ENCODE measurements at regions not wholly inside any gene's neighbourhood (a gene's known extent, or its start where the extent isn't known, plus 50 kb on each side); places are given as distances from the start of the nearest gene placed in this dataset.

DNA sequence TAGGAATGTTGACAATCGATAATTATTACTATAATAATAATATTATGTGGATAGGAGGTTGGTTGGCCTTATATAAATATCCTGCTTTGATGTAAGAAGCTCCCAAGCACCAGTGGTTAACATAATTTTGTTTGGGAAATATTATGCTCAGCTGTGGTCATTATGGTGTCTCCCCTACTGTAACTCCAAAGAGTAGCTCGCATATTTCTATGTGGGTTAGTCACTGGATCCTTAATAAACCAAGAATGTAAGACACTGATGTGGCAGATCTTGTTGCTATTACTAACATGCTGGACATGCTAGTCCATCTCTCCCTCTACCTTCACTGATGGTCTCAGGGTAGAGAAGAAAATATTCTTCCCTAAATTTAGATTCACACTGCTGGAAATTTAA is 79.2 kb upstream of the RALGPS2 start:
- ATAC-seq (no peak), DNase-seq (no peak)
- Histone ChIP-seq H3K4me1 (peaks cover 4 to 5% of the 10 kb centered on the region in 2 donors), H3K4me3 (no peak overlapping the region), H3K9me3 (no peaks in the 10 kb centered on the region), H3K27me3 (no peaks in the 10 kb centered on the region), H3K36me3 (no peaks in the 10 kb centered on the region), H3K27ac (no peak overlapping the region)
- in situ Hi-C loops (cut with MboI; ENCODE audit: low sequenced_read_pairs in 4 of 4) = no loop called here
- intact Hi-C loops (cut with DNase I; ENCODE audit: low total_unique reads) = no loop called here
- TF ChIP-seq, protein P1, sequence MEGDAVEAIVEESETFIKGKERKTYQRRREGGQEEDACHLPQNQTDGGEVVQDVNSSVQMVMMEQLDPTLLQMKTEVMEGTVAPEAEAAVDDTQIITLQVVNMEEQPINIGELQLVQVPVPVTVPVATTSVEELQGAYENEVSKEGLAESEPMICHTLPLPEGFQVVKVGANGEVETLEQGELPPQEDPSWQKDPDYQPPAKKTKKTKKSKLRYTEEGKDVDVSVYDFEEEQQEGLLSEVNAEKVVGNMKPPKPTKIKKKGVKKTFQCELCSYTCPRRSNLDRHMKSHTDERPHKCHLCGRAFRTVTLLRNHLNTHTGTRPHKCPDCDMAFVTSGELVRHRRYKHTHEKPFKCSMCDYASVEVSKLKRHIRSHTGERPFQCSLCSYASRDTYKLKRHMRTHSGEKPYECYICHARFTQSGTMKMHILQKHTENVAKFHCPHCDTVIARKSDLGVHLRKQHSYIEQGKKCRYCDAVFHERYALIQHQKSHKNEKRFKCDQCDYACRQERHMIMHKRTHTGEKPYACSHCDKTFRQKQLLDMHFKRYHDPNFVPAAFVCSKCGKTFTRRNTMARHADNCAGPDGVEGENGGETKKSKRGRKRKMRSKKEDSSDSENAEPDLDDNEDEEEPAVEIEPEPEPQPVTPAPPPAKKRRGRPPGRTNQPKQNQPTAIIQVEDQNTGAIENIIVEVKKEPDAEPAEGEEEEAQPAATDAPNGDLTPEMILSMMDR (IDR thresholded peaks at IDR 0.05 in 4 of 5, conservative IDR thresholded peaks at IDR 0.05 in 1 of 5) = no peak
- TF ChIP-seq POLR2A (IDR thresholded peaks at IDR 0.05) = no peak

DNA sequence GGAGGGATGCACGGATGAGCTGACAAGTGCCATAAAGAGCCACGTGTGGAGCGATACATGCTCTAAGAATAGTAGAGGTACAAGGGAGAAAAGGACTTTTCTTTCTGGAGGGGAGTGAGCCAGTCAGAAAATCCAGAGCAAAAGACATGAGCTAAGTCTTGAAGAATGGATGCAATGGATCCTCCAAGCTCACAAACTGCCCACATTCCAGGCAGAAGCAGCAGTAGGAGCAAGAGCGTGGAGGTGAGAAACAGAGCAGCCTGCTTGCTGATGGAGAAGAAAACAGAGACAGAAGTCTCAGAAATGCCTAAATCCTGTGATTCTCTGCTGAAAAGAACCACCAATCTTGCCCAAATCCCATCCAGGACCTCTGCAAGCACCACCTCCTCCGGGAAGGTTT is 78.2 kb upstream of the RALGPS2 start:
- TF ChIP-seq, protein P1 (IDR thresholded peaks at IDR 0.05 in 4 of 5, conservative IDR thresholded peaks at IDR 0.05 in 1 of 5) = no peak
- TF ChIP-seq POLR2A (IDR thresholded peaks at IDR 0.05) = no peak
- H3K9me3 ChIP-seq = no peaks in the 10 kb centered on the region
- intact Hi-C loops (cut with DNase I; ENCODE audit: low total_unique reads) (no loop called here), in situ Hi-C loops (cut with MboI; ENCODE audit: low sequenced_read_pairs in 4 of 4) (no loop called here)
- no peak overlapping the region for H3K27ac ChIP-seq
- H3K27me3 ChIP-seq = peaks cover 0 to 2% (median 0%) of the 10 kb centered on the region in 3 donors
- DNase-seq (no peak), ATAC-seq (no peak)
- H3K4me1 ChIP-seq = peaks cover 4 to 5% of the 10 kb centered on the region in 2 donors
- H3K4me3 ChIP-seq = no peak overlapping the region
- H3K36me3 ChIP-seq = no peaks in the 10 kb centered on the region

DNA sequence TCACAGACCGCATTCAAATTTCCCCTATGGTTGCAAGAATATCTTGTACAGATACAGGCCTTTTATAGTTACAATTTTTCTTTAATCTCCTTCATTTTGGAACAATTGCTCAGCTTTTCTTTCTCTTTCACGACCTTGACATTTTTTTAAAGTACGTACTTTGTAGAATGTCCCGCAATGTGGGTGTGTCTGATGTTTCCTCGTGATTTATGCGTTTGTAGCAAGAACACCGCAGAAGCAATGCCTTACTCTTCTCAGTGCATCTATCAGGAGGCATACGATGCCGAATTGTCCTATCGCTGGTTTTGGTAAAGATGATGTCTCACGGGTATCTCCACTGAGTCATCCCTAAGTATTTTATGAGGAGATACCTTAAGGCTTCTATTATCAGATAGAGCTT is 76.9 kb upstream of the RALGPS2 start:
- Histone ChIP-seq H3K27ac (no peak overlapping the region), H3K9me3 (no peaks in the 10 kb centered on the region), H3K4me1 (peaks cover 4 to 5% of the 10 kb centered on the region in 2 donors), H3K36me3 (no peaks in the 10 kb centered on the region), H3K4me3 (no peak overlapping the region), H3K27me3 (peaks cover 0 to 2% (median 0%) of the 10 kb centered on the region in 3 donors)
- intact Hi-C loops (cut with DNase I; ENCODE audit: low total_unique reads) (no loop called here), in situ Hi-C loops (cut with MboI; ENCODE audit: low sequenced_read_pairs in 4 of 4) (no loop called here)
- DNase-seq (no peak), ATAC-seq (no peak)
- TF ChIP-seq, protein P1 (IDR thresholded peaks at IDR 0.05 in 4 of 5, conservative IDR thresholded peaks at IDR 0.05 in 1 of 5) = no peak
- TF ChIP-seq POLR2A (IDR thresholded peaks at IDR 0.05) = no peak

DNA sequence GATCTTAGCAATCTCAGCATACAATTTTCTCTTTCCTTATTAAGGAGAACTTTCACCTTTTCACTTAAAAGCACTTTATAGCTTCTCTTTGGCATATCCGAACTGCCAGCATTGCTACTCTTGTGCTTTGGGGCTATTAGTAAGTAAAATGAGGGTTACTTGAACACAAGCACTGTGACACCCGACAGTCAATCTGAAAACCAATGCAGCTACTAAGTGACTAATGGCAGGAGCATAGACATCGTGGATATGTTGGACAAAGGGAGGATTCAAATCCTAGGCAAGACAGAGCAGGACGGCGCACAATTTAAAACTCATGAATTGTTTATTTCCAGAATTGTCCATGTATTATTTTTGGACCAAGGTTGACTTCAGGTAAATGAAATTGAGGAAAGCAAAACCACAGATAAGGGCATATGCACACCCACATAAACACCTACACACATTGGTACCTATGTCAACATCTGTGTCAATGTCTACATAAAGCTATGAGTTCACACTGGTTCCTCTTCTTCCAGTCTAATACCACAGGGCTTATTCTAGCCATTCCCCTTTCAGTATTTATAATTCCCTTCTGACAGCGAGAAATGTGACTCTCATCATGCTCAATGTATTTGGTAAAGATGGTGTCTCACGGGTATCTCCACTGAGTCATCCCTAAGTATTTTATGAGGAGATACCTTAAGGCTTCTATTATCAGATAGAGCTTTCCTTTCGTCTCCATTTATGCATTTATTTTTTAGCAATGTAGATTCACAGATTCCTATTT is 75.3 kb upstream of the RALGPS2 start:
- H3K4me1 ChIP-seq = no peaks in the 10 kb centered on the region
- ATAC-seq = no peak
- in situ Hi-C loops (cut with MboI; ENCODE audit: low sequenced_read_pairs in 4 of 4) (no loop called here), intact Hi-C loops (cut with DNase I; ENCODE audit: low total_unique reads) (no loop called here)
- TF ChIP-seq, protein P1 (IDR thresholded peaks at IDR 0.05 in 4 of 5, conservative IDR thresholded peaks at IDR 0.05 in 1 of 5) = no peak
- no peak for TF ChIP-seq POLR2A (IDR thresholded peaks at IDR 0.05)
- DNase-seq = no peak
- H3K9me3 ChIP-seq = no peaks in the 10 kb centered on the region
- no peaks in the 10 kb centered on the region for H3K36me3 ChIP-seq
- H3K27me3 ChIP-seq = peaks cover 0 to 2% (median 0%) of the 10 kb centered on the region in 3 donors
- no peak overlapping the region for H3K4me3 ChIP-seq
- no peak overlapping the region for H3K27ac ChIP-seq

Measured in gastrocnemius medialis (tissue), 4 donors.